H9 (cell line): ENCODE measurements at regions not wholly inside any gene's neighbourhood (a gene's known extent, or its start where the extent isn't known, plus 50 kb on each side); places are given as distances from the start of the nearest gene placed in this dataset.

ENCODE experiments used
- DNase-seq: peaks from one replicate; pipeline ENCODE4 v3.0.0-alpha.2; 2017
- H2AFZ ChIP-seq: one replicate; pipeline ENCODE4 v1.6.1; 2013; ENCODE audit warnings: mild to moderate bottlenecking, low read length, control low read depth, moderate library complexity
- H2AK5ac ChIP-seq: 2 replicates; pipeline ENCODE4 v1.6.1; 2013; ENCODE audit warnings: low read length, control low read depth, mixed read lengths; ENCODE audit not compliant: insufficient read length
- H2BK120ac ChIP-seq: one replicate; pipeline ENCODE4 v1.6.1; 2013; ENCODE audit warnings: low read depth, mild to moderate bottlenecking, low read length, control low read depth, inconsistent platforms; ENCODE audit not compliant: poor library complexity, severe bottlenecking
- H2BK12ac ChIP-seq: 2 replicates; pipeline ENCODE4 v1.6.1; 2013; ENCODE audit warnings: low read length, control low read depth, mixed read lengths, low read depth; ENCODE audit not compliant: insufficient read length
- H2BK15ac ChIP-seq: 2 replicates; pipeline ENCODE4 v1.6.1; 2013; ENCODE audit warnings: low read depth, low read length, control low read depth
- H2BK20ac ChIP-seq: one replicate; pipeline ENCODE4 v1.6.1; 2013; ENCODE audit warnings: low read depth, mild to moderate bottlenecking, low read length, control low read depth, inconsistent platforms; ENCODE audit not compliant: poor library complexity, severe bottlenecking
- H2BK5ac ChIP-seq: 2 replicates; pipeline ENCODE4 v1.6.1; 2013; ENCODE audit warnings: low read length, control low read depth, mixed read lengths; ENCODE audit not compliant: insufficient read length
- H3K14ac ChIP-seq: 2 replicates; pipeline ENCODE4 v1.6.1; 2013; ENCODE audit warnings: low read length, control low read depth; ENCODE audit not compliant: insufficient read depth
- H3K18ac ChIP-seq: 2 replicates; pipeline ENCODE4 v1.6.1; 2013; ENCODE audit warnings: low read depth, mild to moderate bottlenecking, mixed read lengths, low read length, control low read depth; ENCODE audit not compliant: insufficient read length
- H3K23ac ChIP-seq: 2 replicates; pipeline ENCODE4 v1.6.1; 2013; ENCODE audit warnings: low read length, control low read depth, mixed read lengths, low read depth; ENCODE audit not compliant: insufficient read length
- H3K23me2 ChIP-seq: 2 replicates; pipeline ENCODE4 v1.6.1; 2013; ENCODE audit warnings: low read depth, mild to moderate bottlenecking, mixed read lengths, low read length, control low read depth; ENCODE audit not compliant: insufficient read length, poor library complexity, severe bottlenecking
- H3K27ac ChIP-seq: 2 replicates; pipeline ENCODE4 v1.5.1; 2013; ENCODE audit warnings: low read length, control low read depth, mixed read lengths, low read depth; ENCODE audit not compliant: insufficient read length
- H3K27me3 ChIP-seq: 2 replicates; pipeline ENCODE4 v1.6.1; 2013; ENCODE audit warnings: low read length, control low read depth, inconsistent platforms; ENCODE audit not compliant: insufficient read depth
- H3K4ac ChIP-seq: 2 replicates; pipeline ENCODE4 v1.6.1; 2013; ENCODE audit warnings: low read depth, mild to moderate bottlenecking, control low read depth, inconsistent platforms, low read length, moderate library complexity
- H3K4me1 ChIP-seq: 2 replicates; pipeline ENCODE4 v1.6.1; 2013; ENCODE audit warnings: low read length, control low read depth, inconsistent platforms; ENCODE audit not compliant: insufficient read depth
- H3K4me2 ChIP-seq: 2 replicates; pipeline ENCODE4 v1.6.1; 2013; ENCODE audit warnings: low read length, control low read depth, mixed read lengths; ENCODE audit not compliant: insufficient read length, insufficient read depth
- H3K56ac ChIP-seq: 2 replicates; pipeline ENCODE4 v1.6.1; 2013; ENCODE audit warnings: low read depth, mild to moderate bottlenecking, mixed read lengths, low read length, control low read depth; ENCODE audit not compliant: insufficient read length
- H3K79me1 ChIP-seq: 2 replicates; pipeline ENCODE4 v1.6.1; 2013; ENCODE audit warnings: low read depth, mild to moderate bottlenecking, moderate library complexity, low read length, control low read depth, inconsistent platforms; ENCODE audit not compliant: insufficient read depth, poor library complexity, severe bottlenecking
- H3K79me2 ChIP-seq: 2 replicates; pipeline ENCODE4 v1.6.1; 2013; ENCODE audit warnings: low read length, control low read depth, inconsistent platforms; ENCODE audit not compliant: insufficient read depth
- H3K9ac ChIP-seq: 2 replicates; pipeline ENCODE4 v1.6.1; 2013; ENCODE audit warnings: low read length, control low read depth, mixed read lengths; ENCODE audit not compliant: insufficient read length; ENCODE audit errors: extremely low read depth
- H3K9me3 ChIP-seq: one replicate; pipeline ENCODE4 v1.6.1; 2013; ENCODE audit warnings: low read depth, low read length, inconsistent platforms; ENCODE audit not compliant: control insufficient read depth
- H3T11ph ChIP-seq: one replicate; pipeline ENCODE4 v1.6.1; 2013; ENCODE audit warnings: mild to moderate bottlenecking, low read length, control low read depth, inconsistent platforms
- H4K20me1 ChIP-seq: one replicate; pipeline ENCODE4 v1.6.1; 2013; ENCODE audit not compliant: control insufficient read depth, insufficient read length, insufficient read depth
- H4K5ac ChIP-seq: 2 replicates; pipeline ENCODE4 v1.6.1; 2013; ENCODE audit warnings: low read depth, mild to moderate bottlenecking, mixed read lengths, low read length, control low read depth; ENCODE audit not compliant: insufficient read length
- H4K8ac ChIP-seq: replicated peaks from 2 replicates; pipeline ENCODE4 v1.6.1; 2013; ENCODE audit warnings: low read length, control low read depth, mixed read lengths, low read depth; ENCODE audit not compliant: insufficient read length
- H4K91ac ChIP-seq: 2 replicates; pipeline ENCODE4 v1.6.1; 2013; ENCODE audit warnings: low read depth, mild to moderate bottlenecking, moderate library complexity, mixed read lengths, low read length, control low read depth; ENCODE audit not compliant: insufficient read length
- H3K27ac Mint-ChIP-seq, 3 experiments: 2 replicates in 2 of 3; 3 replicates in 1 of 3; pipeline ENCODE4 v1.8.0; 2020 to 2021; ENCODE audit warnings: mixed read lengths in 3 of 3, mild to moderate bottlenecking in 1 of 3, moderate library complexity in 1 of 3
- H3K27me3 Mint-ChIP-seq: 2 replicates; pipeline ENCODE4 v1.8.0; 2021; ENCODE audit warnings: low read depth, mild to moderate bottlenecking, moderate library complexity, mixed read lengths
- H3K36me3 Mint-ChIP-seq, 3 experiments: 2 replicates in 2 of 3; 3 replicates in 1 of 3; pipeline ENCODE4 v1.8.0; 2020 to 2021; ENCODE audit warnings: low read depth in 3 of 3, mixed read lengths in 3 of 3; ENCODE audit not compliant: insufficient read depth in 1 of 3
- H3K4me1 Mint-ChIP-seq, 2 experiments: 2 replicates each; pipeline ENCODE4 v1.8.0; 2020; ENCODE audit warnings: mixed read lengths in 2 of 2
- H3K4me3 Mint-ChIP-seq, 2 experiments: 2 replicates in 1 of 2; 3 replicates in 1 of 2; pipeline ENCODE4 v1.8.0; 2020 to 2021; ENCODE audit warnings: mild to moderate bottlenecking in 2 of 2, mixed read lengths in 2 of 2, moderate library complexity in 1 of 2
- H3K9me3 Mint-ChIP-seq, 2 experiments: 2 replicates in 1 of 2; 3 replicates in 1 of 2; pipeline ENCODE4 v1.8.0; 2020; ENCODE audit warnings: mild to moderate bottlenecking in 2 of 2, mixed read lengths in 2 of 2, moderate library complexity in 1 of 2
- CTCF ChIP-seq: fragments of 200-600 bp; sonication (generic); conservative IDR thresholded peaks from 3 replicates; pipeline ENCODE4 v1.8.0; 2021; ENCODE audit warnings: antibody characterized with exemption, mild to moderate bottlenecking
- WGBS: extraction: QIAGEN DNeasy Blood & Tissue Kit; methylation state at CpG from one replicate; pipeline ENCODE4 v1.1.7; 2013; ENCODE audit warnings: missing lambda C conversion rate, low lambda C conversion rate, mixed read lengths; ENCODE audit not compliant: insufficient read length; ENCODE audit errors: extremely low coverage; 5-methylcytosine and 5-hydroxymethylcytosine counted together

GRCh38 chr16:73872856-73873255 is 423.8 kb upstream of the PSMD7 start:
- Histone ChIP-seq H2BK5ac (no peak overlapping the region), H3K79me1 (no peaks in the 10 kb centered on the region), H2BK12ac (no peak overlapping the region), H4K5ac (no peak overlapping the region), H2BK20ac (no peak overlapping the region), H2AK5ac (no peak overlapping the region), H2BK15ac (no peak overlapping the region), H3K4ac (no peak overlapping the region), H3K4me1 (peaks cover 2% of the 10 kb centered on the region; the same call in 1 of the 2 replicates), H4K8ac (no peak overlapping the region), H3K56ac (no peak overlapping the region), H3K14ac (no peak overlapping the region), H3K79me2 (no peaks in the 10 kb centered on the region), H3K4me2 (no peak overlapping the region), H3K23me2 (no peaks in the 10 kb centered on the region), H2AFZ (no peak overlapping the region), H3K27me3 (no peaks in the 10 kb centered on the region), H3K18ac (no peak overlapping the region), H4K20me1 (no peaks in the 10 kb centered on the region), H3K9ac (no peak overlapping the region), H2BK120ac (no peak overlapping the region), H3T11ph (no peak overlapping the region), H3K27ac (no peak overlapping the region), H3K23ac (no peak overlapping the region), H4K91ac (no peak overlapping the region), H3K9me3 (no peaks in the 10 kb centered on the region)
- DNase-seq = no peak
- Mint-ChIP-seq H3K9me3 (no peaks in the 10 kb centered on the region), H3K36me3 (no peaks in the 10 kb centered on the region), H3K27ac (no peak overlapping the region), H3K27me3 (no peaks in the 10 kb centered on the region), H3K4me3 (no peak overlapping the region), H3K4me1 (peaks cover 5 to 9% of the 10 kb centered on the region in 2 experiments)
- no CpG with 5 or more reads among the region's 8 CpGs for WGBS
- TF ChIP-seq CTCF = no peak
